NCI-H2107 treated with DMSO at 0.1 percent for 48 hours (cell line): ENCODE measurements at regions not wholly inside any gene's neighbourhood (a gene's known extent, or its start where the extent isn't known, plus 50 kb on each side); places are given as distances from the start of the nearest gene placed in this dataset.
"Not testable (repeated sequence)": the region's sequence is repeated elsewhere in the genome, so short reads cannot be mapped to it uniquely, and the experiment has no call there.

Experiments
- DNase-seq: peaks from one replicate; lab custom pipeline; 2025; ENCODE audit not compliant: unreplicated experiment; lab: John Stamatoyannopoulos, UW

DNA sequence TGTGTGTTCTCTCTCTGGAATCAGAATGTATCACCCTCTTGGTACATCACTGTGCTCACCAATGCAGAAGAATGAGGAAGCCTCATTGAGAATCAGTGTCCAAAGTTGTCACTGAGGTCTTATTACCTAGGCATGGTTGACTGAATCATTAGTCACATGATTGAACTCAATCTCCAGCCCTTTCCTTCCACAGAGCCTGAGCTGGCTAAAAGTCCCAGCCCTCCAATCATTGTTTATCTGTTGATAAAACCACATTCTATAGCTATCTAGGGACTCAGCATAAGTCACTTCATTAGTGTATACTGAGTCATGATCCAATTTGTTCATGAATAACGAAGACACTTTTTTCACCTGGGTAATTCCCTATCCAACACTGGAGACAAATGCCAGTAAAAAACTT, 396.8 kb downstream of the TRAM1L1 start:
- no peak for DNase-seq

DNA sequence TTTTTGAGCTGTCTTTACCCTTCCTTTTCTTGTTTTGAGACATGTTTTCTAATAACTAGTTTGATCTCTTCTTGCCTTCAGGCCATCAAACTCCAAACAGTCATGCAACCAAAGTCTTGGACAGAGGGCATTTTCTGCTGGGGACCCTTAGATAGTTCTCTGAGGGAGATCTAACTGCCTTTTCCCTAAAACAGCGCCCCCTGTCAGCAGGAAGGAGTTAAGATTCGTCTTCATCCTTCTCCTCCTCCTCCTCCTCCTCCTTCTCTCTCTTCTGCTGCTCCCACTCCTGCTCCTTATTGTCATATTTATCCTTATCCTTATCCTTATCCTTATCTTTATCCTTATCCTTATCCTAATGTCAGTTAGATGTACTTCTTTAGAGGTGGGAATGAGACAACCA, 417.2 kb downstream of the TRAM1L1 start:
- no peak for DNase-seq

DNA sequence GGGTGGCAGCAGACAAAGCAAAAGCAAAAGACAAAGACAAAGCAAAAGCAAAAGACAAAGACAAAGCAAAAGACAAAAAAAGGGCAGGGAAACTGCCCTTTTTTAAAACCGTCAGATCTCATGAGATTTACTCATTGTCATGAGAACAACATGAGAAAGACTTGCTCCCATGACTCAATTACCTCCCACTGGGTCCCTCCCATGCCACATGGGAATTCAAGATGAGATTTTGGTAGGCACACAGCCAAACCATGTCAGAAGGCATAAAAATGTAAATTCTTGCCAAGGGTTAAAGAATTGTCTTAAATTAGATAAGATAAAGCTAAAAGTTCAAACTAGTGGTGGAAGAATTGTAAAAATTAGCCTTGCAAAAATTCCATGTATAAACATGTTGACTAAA, 419.7 kb downstream of the TRAM1L1 start:
- no peak for DNase-seq

GRCh38 chr4:116664198-116664597, 421.2 kb downstream of the TRAM1L1 start:
- DNase-seq = no peak

DNA sequence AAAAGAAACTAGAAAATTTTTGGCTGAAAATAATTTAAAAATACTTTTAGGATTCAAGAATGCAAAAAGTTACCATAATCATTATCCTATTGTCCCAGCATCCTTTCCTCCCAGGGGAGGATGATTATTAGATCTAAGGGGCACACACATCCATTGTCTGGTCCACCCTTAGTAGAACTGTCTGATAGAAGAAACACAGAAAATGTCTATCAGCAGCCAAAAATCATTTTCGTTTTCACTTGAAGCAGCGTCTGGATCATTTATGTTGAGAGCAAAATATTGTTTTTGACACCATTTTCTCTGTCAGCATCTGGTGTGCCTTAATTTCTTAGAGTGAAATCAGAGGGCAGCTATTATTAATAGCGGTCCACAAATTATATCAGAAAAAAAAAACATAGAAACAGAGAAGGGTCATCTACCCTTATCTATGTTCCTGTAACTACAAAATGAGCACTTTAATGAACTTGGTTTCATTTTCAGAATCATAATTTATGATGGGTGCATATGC, 446.3 kb downstream of the TRAM1L1 start:
- no peak for DNase-seq

DNA sequence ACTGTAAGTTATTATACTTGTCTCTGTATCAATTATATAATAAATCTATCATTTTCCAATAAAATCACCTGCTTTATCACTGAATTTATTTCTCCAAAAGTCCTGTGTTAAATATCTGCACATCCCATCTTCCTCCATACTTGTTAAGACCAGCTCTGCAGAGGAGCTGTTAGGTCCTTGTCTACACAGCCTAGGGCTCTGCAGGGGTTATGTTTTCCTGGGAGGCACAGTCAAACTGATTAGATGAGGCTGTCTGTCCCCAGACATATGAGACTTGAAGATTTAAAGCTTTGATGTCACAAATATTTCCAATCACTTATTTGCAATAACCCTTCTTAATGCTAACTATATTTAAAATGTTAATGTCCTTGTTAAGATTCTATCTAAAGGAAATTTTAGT, 446.8 kb downstream of the TRAM1L1 start:
- DNase-seq = no peak

- DNase-seq = no peak
These were observed 448.5 kb downstream of the TRAM1L1 start for GRCh38 chr4:116636917-116637316.

GRCh38 chr4:116632269-116632668, 453.1 kb downstream of the TRAM1L1 start:
- DNase-seq = no peak

- DNase-seq = no peak
These were observed 456.8 kb downstream of the TRAM1L1 start for GRCh38 chr4:116628598-116628997.

- no peak for DNase-seq
These were observed 457.8 kb downstream of the TRAM1L1 start for GRCh38 chr4:116627545-116627944.

- DNase-seq = not testable (repeated sequence)
These were observed 465.9 kb downstream of the TRAM1L1 start for GRCh38 chr4:116619508-116619907.

DNA sequence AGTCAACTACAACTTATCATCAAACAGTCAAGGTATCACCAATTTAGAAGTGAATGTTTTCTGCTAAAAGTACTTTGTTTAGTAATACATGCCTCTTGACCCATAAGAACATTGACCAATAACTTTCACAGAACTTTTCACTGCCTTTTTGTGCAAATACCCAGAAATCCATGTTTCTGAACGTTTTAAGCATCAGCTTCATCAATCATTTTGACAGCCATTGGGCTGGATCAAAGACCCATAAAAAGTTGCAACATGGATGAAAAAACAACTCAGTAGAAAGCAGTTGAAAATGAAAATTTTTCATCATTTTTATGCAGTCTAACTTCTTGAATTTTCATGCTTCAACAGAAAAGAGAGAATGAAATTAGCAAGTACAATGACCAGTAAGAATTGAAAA, 466.7 kb downstream of the TRAM1L1 start:
- no peak for DNase-seq

GRCh38 chr4:116603096-116603495, 482.3 kb downstream of the TRAM1L1 start:
- no peak for DNase-seq

DNA sequence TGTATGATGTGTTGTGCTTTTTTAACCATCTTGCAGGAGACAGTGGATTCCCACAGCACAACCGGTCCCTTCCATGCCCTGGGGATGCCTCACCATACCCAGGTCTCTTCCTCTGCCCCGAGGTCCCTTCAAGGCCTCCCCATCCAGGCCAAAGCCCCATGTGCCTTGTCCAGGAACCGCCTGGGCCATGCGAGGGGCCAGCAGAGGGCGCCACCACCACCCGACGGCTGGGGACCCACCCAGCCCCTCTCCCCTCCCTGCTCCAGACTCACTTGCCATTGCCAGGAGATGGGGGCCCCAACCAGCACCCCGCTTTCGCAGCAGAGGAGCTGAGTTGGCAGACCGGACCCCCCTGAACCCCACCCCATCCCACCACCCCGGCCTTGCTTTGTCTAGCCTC, 485.5 kb downstream of the TRAM1L1 start:
- no peak for DNase-seq

- DNase-seq = no peak
These were observed 486.2 kb downstream of the TRAM1L1 start for GRCh38 chr4:116598980-116599789.

- DNase-seq = no peak
These were observed 487.0 kb downstream of the TRAM1L1 start for GRCh38 chr4:116598155-116598979.

DNA sequence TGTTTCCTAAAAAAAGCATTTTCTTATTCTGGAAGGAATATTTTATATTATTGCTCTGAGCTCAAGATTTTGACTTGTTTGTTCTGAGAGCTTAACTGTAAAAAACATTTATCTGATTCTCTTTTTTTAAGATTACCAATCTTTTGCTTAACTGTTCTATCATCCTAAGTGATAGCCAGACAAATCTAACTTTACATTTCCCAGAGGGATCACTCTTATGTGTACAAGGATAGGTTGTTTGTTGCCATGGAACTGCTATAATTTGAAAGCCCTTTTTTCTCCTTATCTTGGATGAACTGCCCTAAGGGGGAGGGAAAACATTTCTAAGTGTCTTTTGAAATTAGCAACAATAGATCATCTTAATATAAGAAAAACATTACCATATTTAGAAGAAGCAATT, 494.7 kb downstream of the TRAM1L1 start:
- no peak for DNase-seq

GRCh38 chr4:116588783-116589182, 496.6 kb downstream of the TRAM1L1 start:
- no peak for DNase-seq

DNA sequence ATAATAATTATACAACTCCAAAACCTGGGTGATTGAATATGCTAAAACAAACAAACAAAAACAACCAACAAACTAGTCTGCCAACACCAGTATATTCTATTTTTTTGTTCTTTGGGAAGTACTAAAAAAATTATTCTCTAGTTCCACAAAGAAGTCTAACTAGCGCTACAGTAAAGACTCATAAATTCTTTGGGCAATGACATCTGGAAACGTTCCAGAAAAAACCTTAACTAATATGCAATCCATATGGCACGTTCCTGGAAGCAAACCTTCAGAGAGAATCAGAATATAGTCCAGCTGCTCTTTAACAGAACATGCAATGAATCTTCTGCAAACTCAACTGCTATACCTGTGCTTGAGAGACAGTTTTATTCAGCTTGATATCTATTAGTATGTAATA, 500.1 kb downstream of the TRAM1L1 start:
- no peak for DNase-seq

- DNase-seq = no peak
These were observed 508.1 kb downstream of the TRAM1L1 start for GRCh38 chr4:116577321-116577720.

DNA sequence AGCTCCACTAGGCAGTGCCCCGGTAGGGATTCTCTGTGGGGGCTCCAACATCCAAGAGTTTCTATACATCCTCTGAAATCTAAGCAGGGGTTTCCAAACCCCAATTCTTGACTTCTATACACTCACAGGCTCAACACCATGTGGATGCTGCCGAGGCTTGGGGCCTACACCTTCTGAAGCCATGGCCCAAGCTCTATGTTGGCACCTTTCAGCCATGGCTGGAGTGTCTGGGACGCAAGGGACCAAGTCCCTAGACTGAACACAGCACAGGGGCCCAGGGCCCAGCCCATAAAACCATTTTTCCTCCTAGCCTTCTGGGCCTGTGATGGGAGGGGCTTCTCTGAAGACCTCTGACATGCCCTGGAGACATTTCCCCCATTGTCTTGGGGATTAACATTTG, 511.8 kb downstream of the TRAM1L1 start:
- DNase-seq = no peak

DNA sequence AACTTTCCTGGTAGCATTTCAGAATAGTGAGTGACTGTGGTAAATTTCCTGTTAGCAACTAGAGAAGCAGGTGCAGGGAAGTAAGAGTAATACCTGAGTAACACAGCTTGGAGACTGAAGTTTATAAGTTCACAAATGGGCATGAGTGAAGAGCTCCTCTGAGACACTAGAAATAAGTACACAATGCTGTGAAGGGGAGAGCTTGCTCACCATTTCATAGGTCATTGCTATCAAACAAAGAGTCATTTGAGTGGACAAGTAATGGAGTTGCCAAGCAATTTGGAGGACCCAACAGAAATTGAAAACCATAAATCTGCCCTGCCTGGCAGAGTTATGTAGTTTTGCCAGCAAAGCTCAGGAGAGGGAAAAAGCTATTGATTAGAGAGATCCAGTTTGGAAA, 523.6 kb downstream of the TRAM1L1 start:
- DNase-seq = no peak
